IMR-90 (cell line): ENCODE measurements at regions not wholly inside any gene's neighbourhood (a gene's known extent, or its start where the extent isn't known, plus 50 kb on each side); places are given as distances from the start of the nearest gene placed in this dataset.

Source experiments
- ATAC-seq: fragments of 200-7000 bp; cut with Tn5 transposase; 2 replicates; pipeline ENCODE4 v1.9.1; 2020; ENCODE audit warnings: low read depth, mild to moderate bottlenecking, moderate library complexity
- BruUV-seq: library from RNA; stranded (reverse); fragments of 400-500 nt; replicated peaks from 2 replicates; lab custom pipeline; 2021; lab: Mats Ljungman, UMichigan
- CTCF ChIA-PET: fragments of 300-600 bp; formaldehyde crosslinking; extraction: SDS; loops from one replicate; lab custom pipeline; 2021; ENCODE audit warnings: antibody characterized with exemption; lab: Yijun Ruan, JAX
- POLR2A ChIA-PET: fragments of 300-600 bp; sonication (Branson Sonifier 250); formaldehyde crosslinking; loops from one replicate; lab custom pipeline; 2022; ENCODE audit warnings: antibody characterized with exemption; ENCODE audit not compliant: unreplicated experiment; lab: Charles Lee
- DNase-seq: peaks from one replicate; pipeline ENCODE4 v3.0.0; 2013
- H2AFZ ChIP-seq: replicated peaks from 2 replicates; pipeline ENCODE3; 2013; ENCODE audit warnings: low read length, mild to moderate bottlenecking; ENCODE audit not compliant: poor library complexity
- H2AK5ac ChIP-seq: 2 replicates; pipeline ENCODE4 v1.6.1; 2013; ENCODE audit warnings: low read depth, low read length, inconsistent platforms
- H2AK9ac ChIP-seq: replicated peaks from 2 replicates; pipeline ENCODE3; 2013; ENCODE audit warnings: mild to moderate bottlenecking, low read depth, low read length, moderate library complexity; ENCODE audit not compliant: poor library complexity
- H2BK120ac ChIP-seq: 2 replicates; pipeline ENCODE4 v1.6.1; 2013; ENCODE audit warnings: low read depth, low read length, inconsistent platforms
- H2BK15ac ChIP-seq: 3 replicates; pipeline ENCODE4 v1.6.1; 2013; ENCODE audit warnings: low read depth, low read length, inconsistent platforms
- H2BK20ac ChIP-seq: 2 replicates; pipeline ENCODE4 v1.6.1; 2013; ENCODE audit warnings: low read depth, mild to moderate bottlenecking, inconsistent platforms, low read length, moderate library complexity
- H2BK5ac ChIP-seq: 2 replicates; pipeline ENCODE4 v1.6.1; 2013; ENCODE audit warnings: mild to moderate bottlenecking, low read depth, low read length, inconsistent platforms; ENCODE audit not compliant: poor library complexity, severe bottlenecking
- H3K14ac ChIP-seq: replicated peaks from 2 replicates; pipeline ENCODE4 v1.6.1; 2013; ENCODE audit warnings: low read depth, low read length, inconsistent platforms
- H3K18ac ChIP-seq: 2 replicates; pipeline ENCODE4 v1.6.1; 2013; ENCODE audit warnings: low read depth, low read length, control low read depth
- H3K23ac ChIP-seq: 2 replicates; pipeline ENCODE4 v1.6.1; 2013; ENCODE audit warnings: low read depth, low read length, inconsistent platforms
- H3K27ac ChIP-seq: 2 replicates; pipeline ENCODE4 v1.5.1; 2013; ENCODE audit warnings: mild to moderate bottlenecking, control low read depth, low read length; ENCODE audit not compliant: insufficient read depth
- H3K27me3 ChIP-seq: 2 replicates; pipeline ENCODE4 v1.6.1; 2013; ENCODE audit warnings: low read length; ENCODE audit not compliant: control insufficient read depth, insufficient read depth
- H3K36me3 ChIP-seq: 2 replicates; pipeline ENCODE4 v1.6.1; 2013; ENCODE audit warnings: low read length, mixed read lengths; ENCODE audit not compliant: control insufficient read depth, insufficient read depth
- H3K4ac ChIP-seq: 2 replicates; pipeline ENCODE4 v1.6.1; 2013; ENCODE audit warnings: low read depth, low read length, inconsistent platforms
- H3K4me1 ChIP-seq: 2 replicates; pipeline ENCODE4 v1.6.1; 2013; ENCODE audit warnings: low read length, mixed read lengths; ENCODE audit not compliant: control insufficient read depth, insufficient read depth
- H3K4me2 ChIP-seq: 2 replicates; pipeline ENCODE4 v1.6.1; 2013; ENCODE audit warnings: low read depth, mild to moderate bottlenecking, control low read depth, low read length, moderate library complexity
- H3K4me3 ChIP-seq: 2 replicates; pipeline ENCODE4 v1.5.1; 2013; ENCODE audit warnings: low read depth, mild to moderate bottlenecking, control low read depth, low read length, moderate library complexity; ENCODE audit not compliant: insufficient read depth
- H3K56ac ChIP-seq: 2 replicates; pipeline ENCODE4 v1.6.1; 2013; ENCODE audit warnings: low read length, inconsistent platforms; ENCODE audit not compliant: insufficient read depth; ENCODE audit errors: extremely low read depth
- H3K79me1 ChIP-seq, 2 experiments: 2 replicates each; pipeline ENCODE4 v1.6.1; 2013; ENCODE audit warnings: low read length in 2 of 2, inconsistent platforms in 1 of 2, low read depth in 1 of 2
- H3K9ac ChIP-seq: 2 replicates; pipeline ENCODE4 v1.6.1; 2013; ENCODE audit warnings: low read depth, low read length, control low read depth
- H3K9me1 ChIP-seq: 2 replicates; pipeline ENCODE4 v1.6.1; 2013; ENCODE audit warnings: low read length, inconsistent platforms; ENCODE audit not compliant: insufficient read depth
- H3K9me3 ChIP-seq: 2 replicates; pipeline ENCODE4 v1.6.1; 2013; ENCODE audit warnings: low read length; ENCODE audit not compliant: control insufficient read depth, insufficient read depth
- H4K20me1 ChIP-seq: 2 replicates; pipeline ENCODE4 v1.6.1; 2013; ENCODE audit warnings: low read length, inconsistent platforms; ENCODE audit not compliant: insufficient read depth
- H4K5ac ChIP-seq: 2 replicates; pipeline ENCODE4 v1.6.1; 2013; ENCODE audit warnings: mild to moderate bottlenecking, low read depth, low read length, control low read depth
- H4K8ac ChIP-seq, 2 experiments: 2 replicates each; pipeline ENCODE4 v1.6.1; 2013; ENCODE audit warnings: low read depth in 2 of 2, low read length in 2 of 2, control low read depth in 1 of 2, inconsistent platforms in 1 of 2
- H4K91ac ChIP-seq: 2 replicates; pipeline ENCODE4 v1.6.1; 2013; ENCODE audit warnings: low read depth, low read length, inconsistent platforms; ENCODE audit not compliant: insufficient read depth
- BHLHE40 ChIP-seq: fragments of 150-350 bp; IDR thresholded peaks from 2 replicates; pipeline ENCODE4 v1.6.1; 2016; ENCODE audit warnings: mild to moderate bottlenecking, low read depth, low read length
- CEBPB ChIP-seq: IDR thresholded peaks from 2 replicates; pipeline ENCODE4 v1.6.1; 2012; ENCODE audit warnings: low read depth, low read length, improper control_type of control experiment
- CHD1 ChIP-seq: IDR thresholded peaks from 2 replicates; pipeline ENCODE4 v1.6.1; 2012; ENCODE audit warnings: low read depth, low read length, improper control_type of control experiment
- CTCF ChIP-seq: conservative IDR thresholded peaks from 2 replicates; pipeline ENCODE4 v1.5.1; 2012; ENCODE audit warnings: mild to moderate bottlenecking, low read depth, low read length, improper control_type of control experiment
- ELK1 ChIP-seq: fragments of 150-350 bp; IDR thresholded peaks from 2 replicates; pipeline ENCODE4 v1.6.1; 2016; ENCODE audit warnings: low read depth, mild to moderate bottlenecking, low read length, moderate library complexity, borderline replicate concordance
- FOS ChIP-seq: fragments of 150-350 bp; IDR thresholded peaks from 2 replicates; pipeline ENCODE4 v1.6.1; 2016; ENCODE audit warnings: low read depth, low read length
- MAFK ChIP-seq: IDR thresholded peaks from 2 replicates; pipeline ENCODE4 v1.6.1; 2012; ENCODE audit warnings: low read depth, low read length, improper control_type of control experiment
- MAZ ChIP-seq: IDR thresholded peaks from 2 replicates; pipeline ENCODE4 v1.6.1; 2012; ENCODE audit warnings: low read depth, mild to moderate bottlenecking, low read length, improper control_type of control experiment, moderate library complexity, borderline replicate concordance
- MXI1 ChIP-seq: IDR thresholded peaks from 2 replicates; pipeline ENCODE4 v1.6.1; 2012; ENCODE audit warnings: low read depth, mild to moderate bottlenecking, low read length, moderate library complexity, borderline replicate concordance
- NFE2L2 ChIP-seq: fragments of 150-350 bp; IDR thresholded peaks from 2 replicates; pipeline ENCODE4 v1.6.1; 2016; ENCODE audit warnings: low read depth, mild to moderate bottlenecking, low read length
- POLR2A ChIP-seq: IDR thresholded peaks from 2 replicates; pipeline ENCODE4 v1.6.1; 2012; ENCODE audit warnings: mild to moderate bottlenecking, low read depth, low read length
- RAD21 ChIP-seq: IDR thresholded peaks from 2 replicates; pipeline ENCODE4 v1.6.1; 2012; ENCODE audit warnings: low read length, improper control_type of control experiment
- RCOR1 ChIP-seq: IDR thresholded peaks from 2 replicates; pipeline ENCODE4 v1.6.1; 2012; ENCODE audit warnings: mild to moderate bottlenecking, low read length, improper control_type of control experiment; ENCODE audit not compliant: insufficient replicate concordance
- RFX5 ChIP-seq: IDR thresholded peaks from 2 replicates; pipeline ENCODE4 v1.8.0; 2012; ENCODE audit warnings: low read depth, mild to moderate bottlenecking, low read length, moderate library complexity
- SMC3 ChIP-seq: fragments of 150-350 bp; IDR thresholded peaks from 2 replicates; pipeline ENCODE4 v1.6.1; 2016; ENCODE audit warnings: low read depth, mild to moderate bottlenecking, antibody characterized with exemption, low read length, moderate library complexity
- WGBS, 2 experiments: methylation state at CpG; one replicate each; pipeline versions ENCODE4 v1.1.5 to v1.1.7; 2013; ENCODE audit warnings: missing lambda C conversion rate in 2 of 2; ENCODE audit not compliant: insufficient read length in 1 of 2; ENCODE audit errors: extremely low coverage in 2 of 2; 5-methylcytosine and 5-hydroxymethylcytosine counted together
- dilution Hi-C: fragments of 300-500 bp; cut with HindIII; formaldehyde crosslinking; loops from one replicate; pipeline ENCODE4 v1.14.3; 2018; ENCODE audit warnings: low sequenced_read_pairs; ENCODE audit not compliant: unreplicated experiment
- in situ Hi-C: fragments of 300-500 bp; cut with MboI; formaldehyde crosslinking; loops from 3 replicates; pipeline ENCODE4 v1.14.3; 2019; ENCODE audit warnings: low sequenced_read_pairs, inconsistent platforms, mixed read lengths
- intact Hi-C: fragments of 100-400 bp; cut with micrococcal nuclease; formaldehyde crosslinking; loops from 2 replicates; pipeline ENCODE4 v1.10.0; 2022
- TF ChIP-seq, protein P1 (sequence below): fragments of 150-350 bp; IDR thresholded peaks from 2 replicates; pipeline ENCODE4 v1.6.1; 2017; ENCODE audit warnings: mild to moderate bottlenecking, antibody characterized with exemption, low read length, low read depth

- Histone ChIP-seq H2BK5ac (no peak overlapping the region), H3K4me3 (no peak overlapping the region), H3K27ac (no peak overlapping the region), H3K23ac (no peak overlapping the region), H2BK120ac (no peak overlapping the region), H3K4me2 (no peak overlapping the region), H3K56ac (no peak overlapping the region), H3K4ac (no peak overlapping the region), H3K27me3 (no peaks in the 10 kb centered on the region), H2AK9ac (no peak overlapping the region), H4K91ac (no peak overlapping the region), H2AK5ac (no peak overlapping the region), H2AFZ (no peak overlapping the region), H2BK20ac (no peak overlapping the region), H3K9me1 (no peaks in the 10 kb centered on the region), H3K14ac (no peak overlapping the region), H3K79me1 (no peaks in the 10 kb centered on the region), H3K4me1 (no peaks in the 10 kb centered on the region), H3K9ac (no peak overlapping the region), H4K20me1 (no peaks in the 10 kb centered on the region), H3K9me3 (peaks cover 3% of the 10 kb centered on the region; the same call in 1 of the 2 replicates), H2BK15ac (no peak overlapping the region), H3K36me3 (no peaks in the 10 kb centered on the region), H4K5ac (no peak overlapping the region), H3K18ac (no peak overlapping the region), H4K8ac (no peak overlapping the region)
- DNase-seq (no peak), ATAC-seq (no peak)
- ChIA-PET CTCF (no interaction called here), POLR2A (no interaction called here)
- no CpG with 5 or more reads among the region's 3 CpGs for WGBS, 2 experiments
- intact Hi-C loops (no loop called here), dilution Hi-C loops (no loop called here), in situ Hi-C loops (no loop called here)
- no peak for TF ChIP-seq MAZ
- no peak for TF ChIP-seq BHLHE40
- no peak for TF ChIP-seq SMC3
- TF ChIP-seq MXI1, result no peak
- TF ChIP-seq CTCF, result no peak
- TF ChIP-seq RFX5, result no peak
- TF ChIP-seq, protein P1, sequence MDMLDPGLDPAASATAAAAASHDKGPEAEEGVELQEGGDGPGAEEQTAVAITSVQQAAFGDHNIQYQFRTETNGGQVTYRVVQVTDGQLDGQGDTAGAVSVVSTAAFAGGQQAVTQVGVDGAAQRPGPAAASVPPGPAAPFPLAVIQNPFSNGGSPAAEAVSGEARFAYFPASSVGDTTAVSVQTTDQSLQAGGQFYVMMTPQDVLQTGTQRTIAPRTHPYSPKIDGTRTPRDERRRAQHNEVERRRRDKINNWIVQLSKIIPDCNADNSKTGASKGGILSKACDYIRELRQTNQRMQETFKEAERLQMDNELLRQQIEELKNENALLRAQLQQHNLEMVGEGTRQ, result no peak
- TF ChIP-seq POLR2A, result no peak
- no peak for TF ChIP-seq RAD21
- no peak for TF ChIP-seq FOS
- TF ChIP-seq NFE2L2, result no peak
- TF ChIP-seq CHD1, result no peak
- no peak for TF ChIP-seq RCOR1
- TF ChIP-seq MAFK, result no peak
- no peak for TF ChIP-seq ELK1
- no peak for TF ChIP-seq CEBPB
- no TSS peak for BruUV-seq
Measured at GRCh38 chr10:83937161-83937560, 202.1 kb upstream of the GHITM start.
